ENCODE measurements at regions not wholly inside any gene's neighbourhood (a gene's known extent, or its start where the extent isn't known, plus 50 kb on each side); places are given as distances from the start of the nearest gene placed in this dataset.
"Not testable (repeated sequence)": the region's sequence is repeated elsewhere in the genome, so short reads cannot be mapped to it uniquely, and the experiment has no call there.

DNA sequence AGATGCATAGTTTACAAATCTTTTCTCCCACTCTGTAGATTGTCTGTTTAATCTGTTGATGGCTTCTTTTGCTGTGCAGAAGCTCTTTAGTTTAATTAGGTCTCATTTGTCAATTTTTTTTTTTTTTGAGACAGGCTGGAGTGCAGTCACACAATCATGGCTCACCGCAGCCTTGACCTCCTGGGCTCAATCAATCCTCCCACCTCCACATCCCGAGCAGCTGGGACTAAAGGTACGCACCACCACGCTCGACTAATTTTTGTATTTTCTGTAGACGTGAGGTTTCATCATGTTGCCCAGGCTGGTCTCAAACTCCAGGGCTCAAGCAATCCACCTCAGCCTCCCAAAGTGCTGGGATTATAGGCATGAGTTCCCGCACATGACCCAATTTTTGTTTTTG is 1655.8 kb downstream of the REEP3 start:
- H3K27me3 ChIP-seq (ENCODE audit: control insufficient read depth, insufficient read depth, low read length), result no peaks in the 10 kb centered on the region
- peak; percentile 9 for DNase-seq (ENCODE audit: low read depth)
- H3K4me3 ChIP-seq (ENCODE audit: low read depth, low read length), result no peak overlapping the region
- TF ChIP-seq, protein P1, sequence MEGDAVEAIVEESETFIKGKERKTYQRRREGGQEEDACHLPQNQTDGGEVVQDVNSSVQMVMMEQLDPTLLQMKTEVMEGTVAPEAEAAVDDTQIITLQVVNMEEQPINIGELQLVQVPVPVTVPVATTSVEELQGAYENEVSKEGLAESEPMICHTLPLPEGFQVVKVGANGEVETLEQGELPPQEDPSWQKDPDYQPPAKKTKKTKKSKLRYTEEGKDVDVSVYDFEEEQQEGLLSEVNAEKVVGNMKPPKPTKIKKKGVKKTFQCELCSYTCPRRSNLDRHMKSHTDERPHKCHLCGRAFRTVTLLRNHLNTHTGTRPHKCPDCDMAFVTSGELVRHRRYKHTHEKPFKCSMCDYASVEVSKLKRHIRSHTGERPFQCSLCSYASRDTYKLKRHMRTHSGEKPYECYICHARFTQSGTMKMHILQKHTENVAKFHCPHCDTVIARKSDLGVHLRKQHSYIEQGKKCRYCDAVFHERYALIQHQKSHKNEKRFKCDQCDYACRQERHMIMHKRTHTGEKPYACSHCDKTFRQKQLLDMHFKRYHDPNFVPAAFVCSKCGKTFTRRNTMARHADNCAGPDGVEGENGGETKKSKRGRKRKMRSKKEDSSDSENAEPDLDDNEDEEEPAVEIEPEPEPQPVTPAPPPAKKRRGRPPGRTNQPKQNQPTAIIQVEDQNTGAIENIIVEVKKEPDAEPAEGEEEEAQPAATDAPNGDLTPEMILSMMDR (IDR thresholded peaks at IDR 0.05; ENCODE audit: insufficient read depth, low read length, poor library complexity, severe bottlenecking), result no peak
- H3K36me3 ChIP-seq (ENCODE audit: control insufficient read depth, insufficient read depth, low read length), result no peaks in the 10 kb centered on the region

DNA sequence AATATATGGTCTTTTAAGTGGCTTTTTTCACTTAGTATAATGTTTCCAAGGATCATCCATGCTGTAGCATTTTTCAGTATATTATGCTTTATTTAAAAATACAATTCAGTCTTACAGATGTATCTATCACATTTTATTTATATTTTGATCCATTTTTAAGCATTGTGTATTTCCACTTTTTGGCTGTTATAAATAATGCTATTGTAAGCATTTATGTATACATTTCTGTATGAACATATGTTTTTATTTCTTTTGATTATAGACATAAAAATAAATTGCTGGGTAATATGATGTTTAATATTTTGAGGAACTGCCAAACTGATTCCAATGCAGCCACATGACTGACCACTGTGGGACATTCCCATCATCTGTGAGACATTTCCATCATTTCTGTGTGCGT is 1662.0 kb downstream of the REEP3 start:
- H3K4me3 ChIP-seq (ENCODE audit: low read depth, low read length), result no peak overlapping the region
- H3K36me3 ChIP-seq (ENCODE audit: control insufficient read depth, insufficient read depth, low read length), result no peaks in the 10 kb centered on the region
- TF ChIP-seq, protein P1 (IDR thresholded peaks at IDR 0.05; ENCODE audit: insufficient read depth, low read length, poor library complexity, severe bottlenecking), result no peak
- no peaks in the 10 kb centered on the region for H3K27me3 ChIP-seq (ENCODE audit: control insufficient read depth, insufficient read depth, low read length)
- DNase-seq (ENCODE audit: low read depth), result no peak

DNA sequence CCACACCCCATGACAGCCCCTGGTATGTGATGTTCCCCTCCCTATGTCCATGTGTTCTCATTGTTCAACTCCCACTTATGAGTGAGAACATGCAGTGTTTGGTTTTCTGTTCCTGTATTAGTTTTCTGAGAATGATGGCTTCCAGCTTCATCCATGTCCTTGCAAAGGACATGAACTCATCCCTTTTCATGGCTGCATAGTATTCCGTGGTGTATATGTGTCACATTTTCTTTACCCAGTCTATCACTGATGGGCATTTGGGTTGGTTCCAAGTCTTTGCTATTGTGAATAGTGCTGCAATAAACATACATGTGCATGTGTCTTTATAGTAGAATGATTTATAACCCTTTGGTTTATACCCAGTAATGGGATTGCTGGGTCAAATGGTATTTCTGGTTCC is 1665.5 kb downstream of the REEP3 start:
- DNase-seq (ENCODE audit: low read depth); H3K36me3 ChIP-seq (ENCODE audit: control insufficient read depth, insufficient read depth, low read length); H3K4me3 ChIP-seq (ENCODE audit: low read depth, low read length); H3K27me3 ChIP-seq (ENCODE audit: control insufficient read depth, insufficient read depth, low read length): not testable (repeated sequence)

DNA sequence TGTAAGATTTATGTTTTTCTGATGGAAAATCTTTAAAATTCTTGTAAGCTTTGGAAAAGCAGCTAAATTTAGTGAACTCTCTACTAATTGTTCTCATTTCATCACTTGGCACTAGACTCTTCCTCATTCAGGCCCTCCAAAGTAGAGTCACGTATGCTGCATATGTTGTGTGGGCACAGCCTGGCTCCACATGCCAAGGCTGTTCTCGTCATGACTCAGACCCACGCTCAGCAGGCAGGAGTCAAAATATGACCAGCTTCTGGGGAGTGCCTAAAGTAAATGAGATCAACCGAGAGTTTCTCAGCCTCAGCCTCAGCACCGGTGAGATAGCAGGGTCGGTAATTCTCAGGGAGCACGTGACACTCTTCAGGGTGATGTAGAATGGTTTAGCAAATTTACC is 1672.9 kb downstream of the REEP3 start:
- Histone ChIP-seq H3K36me3 (ENCODE audit: control insufficient read depth, insufficient read depth, low read length) (no peaks in the 10 kb centered on the region), H3K4me3 (ENCODE audit: low read depth, low read length) (no peak overlapping the region), H3K27me3 (ENCODE audit: control insufficient read depth, insufficient read depth, low read length) (no peaks in the 10 kb centered on the region)
- TF ChIP-seq, protein P1 (IDR thresholded peaks at IDR 0.05; ENCODE audit: insufficient read depth, low read length, poor library complexity, severe bottlenecking), result no peak
- peak; percentile 35 for DNase-seq (ENCODE audit: low read depth)

DNA sequence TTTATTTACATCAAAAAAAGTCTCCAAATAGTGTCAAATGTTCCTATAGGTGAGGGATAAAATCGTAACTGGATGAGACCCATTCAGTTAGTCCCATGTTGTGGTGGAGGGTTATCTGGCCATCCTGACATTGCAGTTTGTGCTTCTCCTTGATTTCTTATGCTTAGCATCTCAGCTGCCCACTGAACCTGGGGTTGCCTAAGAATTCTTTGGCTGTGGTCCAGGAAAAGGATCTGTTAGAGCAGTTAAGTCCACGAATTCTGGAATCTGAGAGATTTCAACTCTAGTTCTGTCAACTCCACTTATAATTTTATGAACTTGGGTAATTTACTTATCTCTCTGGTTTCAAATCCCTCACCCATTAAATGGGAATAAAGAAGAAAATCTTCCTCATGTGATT is 1673.4 kb downstream of the REEP3 start:
- H3K4me3 ChIP-seq (ENCODE audit: low read depth, low read length), result no peak overlapping the region
- TF ChIP-seq, protein P1 (IDR thresholded peaks at IDR 0.05; ENCODE audit: insufficient read depth, low read length, poor library complexity, severe bottlenecking), result no peak
- no peak for DNase-seq (ENCODE audit: low read depth)
- H3K27me3 ChIP-seq (ENCODE audit: control insufficient read depth, insufficient read depth, low read length), result no peaks in the 10 kb centered on the region
- H3K36me3 ChIP-seq (ENCODE audit: control insufficient read depth, insufficient read depth, low read length), result no peaks in the 10 kb centered on the region

DNA sequence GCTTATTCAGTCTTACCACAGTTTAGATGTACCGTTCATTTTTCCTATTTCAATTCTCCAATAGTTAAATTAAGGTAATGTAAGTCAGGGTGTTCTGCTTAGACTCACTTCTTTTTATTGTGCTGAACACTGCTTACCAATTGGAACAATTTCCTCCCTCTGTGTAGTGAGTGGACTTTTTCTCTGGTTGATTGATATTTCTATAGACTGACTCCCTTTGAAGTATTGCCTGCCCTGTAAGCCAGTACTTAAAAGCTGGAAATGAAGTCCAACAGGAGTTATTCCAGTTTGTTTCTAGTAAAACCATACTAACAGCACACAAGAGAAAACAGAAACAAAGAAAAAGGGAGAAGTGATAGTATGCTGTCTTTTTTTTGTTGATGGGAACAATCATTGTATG is 1674.9 kb downstream of the REEP3 start:
- no peak for DNase-seq (ENCODE audit: low read depth)
- Histone ChIP-seq H3K36me3 (ENCODE audit: control insufficient read depth, insufficient read depth, low read length) (no peaks in the 10 kb centered on the region), H3K4me3 (ENCODE audit: low read depth, low read length) (no peak overlapping the region), H3K27me3 (ENCODE audit: control insufficient read depth, insufficient read depth, low read length) (no peaks in the 10 kb centered on the region)
- TF ChIP-seq, protein P1 (IDR thresholded peaks at IDR 0.05; ENCODE audit: insufficient read depth, low read length, poor library complexity, severe bottlenecking), result no peak

All from kidney epithelial cell (primary cell).